Renal cortical epithelial cell (primary cell): ENCODE measurements at regions not wholly inside any gene's neighbourhood (a gene's known extent, or its start where the extent isn't known, plus 50 kb on each side); places are given as distances from the start of the nearest gene placed in this dataset.

Experiments
- DNase-seq: peaks from one replicate; pipeline ENCODE4 v3.0.0-alpha.2; 2011; ENCODE audit warnings: low read depth

- DNase-seq, result no peak
Measured at GRCh38 chr5:171684169-171684568, 101.4 kb upstream of the SMIM23 start.

DNA sequence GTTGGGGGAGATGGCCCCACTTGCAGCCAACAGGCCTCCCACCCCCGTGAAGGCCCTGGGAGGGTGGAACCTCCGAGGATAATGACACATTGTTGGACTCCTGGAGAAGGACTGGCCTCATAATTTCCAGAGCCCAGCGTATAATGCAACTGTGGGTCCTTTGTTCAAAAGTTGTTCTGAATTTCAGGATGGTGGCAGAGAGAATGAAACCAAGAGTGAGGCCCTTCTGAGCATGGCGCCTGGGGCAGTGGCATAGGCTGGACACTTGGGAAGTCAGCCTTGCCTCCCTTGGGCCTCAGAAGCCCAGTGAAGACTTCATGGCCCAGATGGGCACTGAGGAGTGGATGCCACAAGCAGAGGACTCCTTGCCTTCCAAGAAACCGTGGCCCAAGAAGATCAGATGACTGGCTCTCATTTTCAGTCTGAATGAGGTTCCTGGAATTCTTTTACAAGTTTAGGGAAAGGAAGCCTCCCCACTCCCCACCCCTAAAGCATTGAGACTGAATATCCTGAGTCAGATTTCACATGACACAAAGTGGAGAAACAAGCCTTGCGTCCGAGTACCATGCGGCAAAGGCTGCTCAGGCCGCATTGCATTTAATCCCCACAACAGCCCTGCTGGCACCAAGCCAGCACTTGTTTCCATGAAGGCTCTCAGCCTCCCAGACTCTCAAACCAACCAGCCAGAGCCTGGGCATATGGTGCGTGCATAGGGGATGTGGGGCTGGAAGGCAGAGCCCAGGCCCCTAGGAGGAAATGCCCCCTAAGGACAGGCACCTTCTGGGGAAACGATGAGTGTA lies 96.7 kb upstream of the SMIM23 start:
- no peak for DNase-seq

GRCh38 chr5:171689853-171690417 lies 95.7 kb upstream of the SMIM23 start:
- DNase-seq, result no peak

GRCh38 chr5:171692107-171692506 lies 93.5 kb upstream of the SMIM23 start:
- DNase-seq, result no peak

DNA sequence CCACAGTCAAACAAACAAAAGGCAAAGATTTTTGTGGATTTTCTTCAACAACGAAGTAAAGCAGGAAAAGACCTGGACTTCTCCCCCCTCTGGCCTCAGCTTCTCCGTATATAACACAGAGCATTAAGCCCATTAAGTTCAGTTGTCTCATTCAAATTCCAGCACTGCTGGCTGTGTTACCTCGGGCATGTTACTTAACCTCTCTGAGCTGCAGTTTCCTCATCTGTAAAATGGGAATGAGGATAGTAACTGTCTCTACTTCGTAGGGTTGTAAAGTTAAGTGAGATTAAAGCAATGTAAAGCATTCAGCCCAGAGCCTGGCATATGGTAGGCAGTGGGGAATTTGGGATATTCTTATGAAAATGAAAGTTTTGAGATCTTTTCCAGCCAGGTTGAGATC lies 92.7 kb upstream of the SMIM23 start:
- no peak for DNase-seq

DNA sequence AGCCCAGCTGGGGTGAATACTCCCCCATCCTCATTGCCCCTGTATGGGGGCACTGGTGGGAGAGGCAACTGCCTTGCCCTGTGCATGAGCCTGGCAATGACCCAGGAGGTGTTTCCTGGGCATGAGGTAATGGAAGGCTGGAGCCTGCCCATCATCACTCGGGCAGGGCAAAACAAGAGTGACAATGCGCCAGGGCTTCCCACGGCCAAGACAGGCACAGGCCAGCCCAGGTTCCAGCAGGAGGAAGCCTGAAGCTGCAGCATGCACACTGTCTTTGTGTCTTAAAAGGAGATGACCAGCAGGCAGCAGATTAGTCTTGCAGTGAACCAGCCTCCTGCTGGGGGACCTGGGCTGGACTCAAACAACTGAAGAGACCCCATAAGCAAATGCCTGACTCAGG lies 92.2 kb upstream of the SMIM23 start:
- no peak for DNase-seq

DNA sequence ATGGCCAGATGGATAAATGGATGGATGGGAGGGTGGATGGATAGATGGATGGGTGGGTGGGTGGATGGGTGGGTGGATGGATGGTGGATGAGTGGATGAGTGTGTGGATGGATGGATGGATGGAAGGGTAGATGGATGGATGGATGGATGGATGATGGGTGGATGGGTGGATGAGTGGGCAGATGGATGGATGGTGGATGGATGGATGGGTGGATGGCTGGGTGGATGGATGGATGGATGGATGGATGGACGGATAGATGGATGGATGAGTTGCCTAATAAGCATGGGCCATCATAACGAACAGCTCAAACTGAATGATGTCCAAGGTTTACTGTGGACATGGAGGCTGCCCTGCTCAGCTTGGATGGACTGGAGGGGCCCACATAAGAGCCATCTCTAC lies 89.8 kb upstream of the SMIM23 start:
- DNase-seq, result no peak

- DNase-seq, result no peak
Measured at GRCh38 chr5:171697221-171698102, 88.2 kb upstream of the SMIM23 start.

GRCh38 chr5:171700318-171700912 lies 85.2 kb upstream of the SMIM23 start:
- no peak for DNase-seq

GRCh38 chr5:171701100-171701541 lies 84.5 kb upstream of the SMIM23 start:
- no peak for DNase-seq

DNA sequence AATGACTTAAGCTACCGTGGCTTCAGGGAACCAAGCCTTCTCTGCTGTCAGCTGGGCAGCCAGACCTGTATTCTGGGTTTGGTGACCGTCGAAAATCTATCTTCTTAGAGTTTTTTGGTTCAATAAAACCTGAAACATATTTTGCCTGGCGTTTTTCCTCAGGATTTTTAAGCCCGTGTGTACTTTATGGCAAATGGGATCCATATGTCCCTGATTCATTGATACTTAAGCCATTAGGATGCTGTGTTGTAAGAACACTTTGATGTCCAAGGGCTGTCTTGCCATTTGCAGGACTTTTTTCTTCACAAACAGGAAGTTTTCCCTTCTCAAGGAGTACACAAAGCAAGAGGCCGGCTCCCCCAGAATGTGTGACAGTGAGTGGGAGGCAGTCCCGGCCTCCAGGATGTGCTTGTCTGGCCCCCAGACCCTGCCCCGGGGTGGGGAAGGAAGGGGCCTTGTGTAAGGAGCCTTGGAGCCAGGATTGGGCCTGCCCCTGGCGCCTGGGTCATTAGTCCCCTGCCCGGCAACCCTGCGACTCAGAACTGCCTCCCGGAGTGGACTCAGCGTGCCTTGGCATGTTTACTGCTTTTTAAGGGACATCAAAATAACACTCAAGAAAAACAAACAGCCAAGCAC lies 83.4 kb upstream of the SMIM23 start:
- no peak for DNase-seq

- DNase-seq, result no peak
Measured at GRCh38 chr5:171703146-171703545, 82.5 kb upstream of the SMIM23 start.

- DNase-seq, result no peak
Measured at GRCh38 chr5:171705036-171705435, 80.6 kb upstream of the SMIM23 start.

DNA sequence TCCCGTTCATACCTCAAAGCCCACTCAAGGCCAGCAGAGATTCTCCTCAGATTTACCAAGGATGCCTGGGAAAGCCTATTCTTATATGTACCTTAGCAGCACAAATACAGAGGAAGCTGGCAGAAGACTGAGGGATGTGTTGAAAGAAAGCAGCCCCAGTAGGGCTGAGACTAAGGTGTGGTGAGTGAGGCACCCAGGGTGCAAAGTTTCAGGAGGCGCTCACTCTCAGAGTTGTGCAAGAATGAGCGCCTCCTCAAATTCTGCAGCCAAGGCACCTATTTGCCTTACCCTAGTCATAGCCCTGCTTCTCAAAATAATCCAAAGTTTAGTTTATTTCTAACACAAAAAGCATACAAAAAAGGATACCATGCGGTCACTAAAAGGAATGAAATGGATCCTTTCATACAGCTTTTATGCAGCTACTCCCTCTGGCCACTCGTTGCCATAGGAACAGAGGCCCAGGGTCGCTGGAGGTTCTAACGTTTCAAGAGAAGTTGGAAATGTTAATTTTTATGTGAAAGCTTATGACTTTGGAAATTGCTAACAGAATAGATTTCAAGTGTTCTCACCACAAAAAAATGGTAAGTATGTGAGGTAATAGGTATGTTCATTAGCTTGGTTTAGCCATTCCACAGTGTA lies 79.7 kb upstream of the SMIM23 start:
- DNase-seq, result no peak

DNA sequence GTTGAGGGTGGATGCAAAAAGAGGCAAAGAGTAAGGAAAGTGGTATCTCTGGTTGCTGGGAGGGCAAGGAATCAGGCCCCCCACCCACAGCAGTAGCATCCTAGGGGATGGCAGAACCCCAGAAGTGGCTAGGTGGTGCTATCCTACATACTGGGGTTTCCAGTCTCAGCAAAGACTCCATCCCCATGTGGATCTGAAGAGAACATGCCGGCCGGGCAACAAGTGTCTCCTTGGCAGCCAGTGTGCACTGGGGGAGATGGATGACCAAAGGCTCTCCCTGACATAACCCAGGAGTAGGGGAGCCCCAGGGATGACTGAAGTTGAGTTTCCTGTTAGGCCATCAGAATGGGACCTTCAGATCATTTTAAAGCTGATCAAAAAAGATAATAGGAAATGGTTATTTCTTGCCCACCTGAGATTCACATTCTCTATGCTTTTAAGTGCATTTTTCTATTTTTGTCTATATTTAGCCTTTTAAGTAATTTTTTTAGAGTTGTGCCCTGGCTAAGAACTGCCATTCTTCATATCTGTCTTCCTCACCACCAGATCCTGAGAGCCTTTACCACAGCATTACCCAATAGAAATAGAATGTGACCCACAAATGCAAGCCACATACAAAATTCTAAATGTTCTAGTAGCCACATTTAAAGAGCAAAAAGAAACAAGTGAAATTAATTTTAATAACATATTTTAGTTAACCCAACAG lies 78.7 kb upstream of the SMIM23 start:
- DNase-seq, result no peak

DNA sequence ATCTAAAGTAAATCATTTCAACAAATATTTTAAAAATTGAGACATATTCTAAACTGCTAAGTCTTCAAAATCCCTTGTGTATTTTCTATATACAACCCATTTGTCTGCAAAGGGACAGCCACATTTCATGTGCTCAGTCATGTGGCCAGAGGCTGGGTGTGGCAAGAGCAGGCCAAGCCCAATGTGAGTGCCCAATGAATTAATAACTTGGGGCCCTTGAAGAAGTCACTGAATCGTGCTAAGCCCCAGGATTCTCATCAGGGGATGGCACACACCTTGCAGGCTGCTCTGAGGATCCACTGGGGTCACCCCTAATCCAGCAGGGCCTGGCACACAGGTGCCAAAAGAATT lies 78.2 kb upstream of the SMIM23 start:
- DNase-seq, result peak; percentile 13

- no peak for DNase-seq
Measured at GRCh38 chr5:171709930-171710329, 75.7 kb upstream of the SMIM23 start.

- no peak for DNase-seq
Measured at GRCh38 chr5:171710451-171711024, 75.1 kb upstream of the SMIM23 start.

GRCh38 chr5:171711571-171711970 lies 74.0 kb upstream of the SMIM23 start:
- DNase-seq, result no peak

GRCh38 chr5:171712616-171713015 lies 73.0 kb upstream of the SMIM23 start:
- peak; percentile 4 for DNase-seq
